Activated CD8-positive, alpha-beta T cell treated with anti-CD3 and anti-CD28 coated beads for 36 hours (primary cell): ENCODE measurements at regions not wholly inside any gene's neighbourhood (a gene's known extent, or its start where the extent isn't known, plus 50 kb on each side); places are given as distances from the start of the nearest gene placed in this dataset.
"Not testable (repeated sequence)": the region's sequence is repeated elsewhere in the genome, so short reads cannot be mapped to it uniquely, and the experiment has no call there.

Source experiments
- ATAC-seq: fragments of 200-7000 bp; cut with Tn5 transposase; one replicate; pipeline ENCODE4 v1.10.0; 2021; ENCODE audit warnings: mild to moderate bottlenecking, moderate library complexity
- CTCF ChIA-PET: fragments of 350-600 bp; sonication (Branson Sonifier 250); formaldehyde crosslinking; loops from one replicate; lab custom pipeline; 2021; ENCODE audit warnings: antibody characterized with exemption; lab: Charles Lee
- POLR2A ChIA-PET: fragments of 350-600 bp; sonication (Branson Sonifier 250); formaldehyde crosslinking; loops from one replicate; lab custom pipeline; 2021; ENCODE audit warnings: antibody characterized with exemption; lab: Charles Lee
- DNase-seq: peaks from one replicate; pipeline ENCODE4 v3.0.0-alpha.2; 2020
- H3K27ac Mint-ChIP-seq: one replicate; pipeline ENCODE4 v1.8.0; 2021; ENCODE audit warnings: mild to moderate bottlenecking, mixed read lengths
- H3K27me3 Mint-ChIP-seq: one replicate; pipeline ENCODE4 v1.8.0; 2021; ENCODE audit warnings: mixed read lengths
- H3K36me3 Mint-ChIP-seq: one replicate; pipeline ENCODE4 v1.8.0; 2021; ENCODE audit warnings: low read depth, mixed read lengths
- H3K4me1 Mint-ChIP-seq: one replicate; pipeline ENCODE4 v1.8.0; 2021; ENCODE audit warnings: low read depth, mixed read lengths
- H3K4me3 Mint-ChIP-seq: one replicate; pipeline ENCODE4 v1.8.0; 2021; ENCODE audit warnings: mild to moderate bottlenecking, moderate library complexity, mixed read lengths
- H3K9me3 Mint-ChIP-seq: one replicate; pipeline ENCODE4 v1.8.0; 2021; ENCODE audit warnings: mixed read lengths
- intact Hi-C: fragments of 100-400 bp; cut with micrococcal nuclease; formaldehyde crosslinking; loops from one replicate; pipeline ENCODE4 v1.10.0; 2022
- TF ChIP-seq, protein P1 (sequence below): fragments of 200-600 bp; IDR thresholded peaks from one replicate; pipeline ENCODE4 v1.8.0; 2022; ENCODE audit warnings: antibody characterized with exemption, mild to moderate bottlenecking

- Mint-ChIP-seq H3K9me3 (no peaks in the 10 kb centered on the region), H3K4me3 (no peak overlapping the region), H3K4me1 (no peaks in the 10 kb centered on the region), H3K27me3 (no peaks in the 10 kb centered on the region), H3K36me3 (no peaks in the 10 kb centered on the region), H3K27ac (no peak overlapping the region)
- no peak for DNase-seq
- CTCF ChIA-PET: no interaction called here
- no peak for ATAC-seq
- POLR2A ChIA-PET: no interaction called here
- TF ChIP-seq, protein P1, sequence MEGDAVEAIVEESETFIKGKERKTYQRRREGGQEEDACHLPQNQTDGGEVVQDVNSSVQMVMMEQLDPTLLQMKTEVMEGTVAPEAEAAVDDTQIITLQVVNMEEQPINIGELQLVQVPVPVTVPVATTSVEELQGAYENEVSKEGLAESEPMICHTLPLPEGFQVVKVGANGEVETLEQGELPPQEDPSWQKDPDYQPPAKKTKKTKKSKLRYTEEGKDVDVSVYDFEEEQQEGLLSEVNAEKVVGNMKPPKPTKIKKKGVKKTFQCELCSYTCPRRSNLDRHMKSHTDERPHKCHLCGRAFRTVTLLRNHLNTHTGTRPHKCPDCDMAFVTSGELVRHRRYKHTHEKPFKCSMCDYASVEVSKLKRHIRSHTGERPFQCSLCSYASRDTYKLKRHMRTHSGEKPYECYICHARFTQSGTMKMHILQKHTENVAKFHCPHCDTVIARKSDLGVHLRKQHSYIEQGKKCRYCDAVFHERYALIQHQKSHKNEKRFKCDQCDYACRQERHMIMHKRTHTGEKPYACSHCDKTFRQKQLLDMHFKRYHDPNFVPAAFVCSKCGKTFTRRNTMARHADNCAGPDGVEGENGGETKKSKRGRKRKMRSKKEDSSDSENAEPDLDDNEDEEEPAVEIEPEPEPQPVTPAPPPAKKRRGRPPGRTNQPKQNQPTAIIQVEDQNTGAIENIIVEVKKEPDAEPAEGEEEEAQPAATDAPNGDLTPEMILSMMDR: no peak
- intact Hi-C loops: no loop called here
Observed at GRCh38 chrX:125492439-125492838, 172.8 kb downstream of the TEX13C start.

GRCh38 chrX:125493004-125493403 is 173.3 kb downstream of the TEX13C start:
- intact Hi-C loops, POLR2A ChIA-PET, H3K27me3 Mint-ChIP-seq, CTCF ChIA-PET, DNase-seq, H3K4me3 Mint-ChIP-seq, H3K27ac Mint-ChIP-seq, H3K36me3 Mint-ChIP-seq, H3K9me3 Mint-ChIP-seq, ATAC-seq, H3K4me1 Mint-ChIP-seq: not testable (repeated sequence)

DNA sequence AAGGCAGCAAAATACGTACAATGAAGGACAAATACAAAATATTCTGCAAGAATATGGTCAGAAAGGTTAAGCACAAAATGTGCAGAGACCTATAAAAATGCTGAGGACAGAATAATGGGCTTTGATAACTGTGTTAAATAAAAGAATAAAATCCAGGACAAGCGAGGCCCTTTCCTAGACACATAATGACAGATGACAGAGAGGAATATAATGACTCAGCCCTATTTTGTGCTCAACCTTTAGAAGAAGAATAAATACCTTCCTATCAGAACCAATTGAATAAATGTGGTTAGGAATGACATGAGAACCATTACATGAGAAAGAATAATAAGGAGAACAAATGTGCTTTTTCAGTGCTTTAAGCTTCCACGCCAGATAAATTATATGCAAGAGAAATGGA is 178.0 kb downstream of the TEX13C start:
- DNase-seq: no peak
- TF ChIP-seq, protein P1: no peak
- ChIA-PET POLR2A (no interaction called here), CTCF (no interaction called here)
- Mint-ChIP-seq H3K4me3 (no peak overlapping the region), H3K27ac (no peak overlapping the region), H3K4me1 (no peaks in the 10 kb centered on the region), H3K9me3 (no peaks in the 10 kb centered on the region), H3K36me3 (no peaks in the 10 kb centered on the region), H3K27me3 (no peaks in the 10 kb centered on the region)
- intact Hi-C loops: no loop called here
- no peak for ATAC-seq

- Mint-ChIP-seq H3K27me3 (no peaks in the 10 kb centered on the region), H3K4me3 (no peak overlapping the region), H3K36me3 (no peaks in the 10 kb centered on the region), H3K4me1 (no peaks in the 10 kb centered on the region), H3K27ac (no peak overlapping the region), H3K9me3 (no peaks in the 10 kb centered on the region)
- intact Hi-C loops: no loop called here
- TF ChIP-seq, protein P1: no peak
- CTCF ChIA-PET: no interaction called here
- POLR2A ChIA-PET: no interaction called here
- DNase-seq (no peak), ATAC-seq (no peak)
Observed at GRCh38 chrX:125503769-125504168, 184.1 kb downstream of the TEX13C start.

GRCh38 chrX:125505207-125505606 is 185.5 kb downstream of the TEX13C start:
- ATAC-seq (no peak), DNase-seq (no peak)
- POLR2A ChIA-PET: no interaction called here
- no peak overlapping the region for H3K27ac Mint-ChIP-seq
- no peak overlapping the region for H3K4me3 Mint-ChIP-seq
- H3K27me3 Mint-ChIP-seq: no peaks in the 10 kb centered on the region
- TF ChIP-seq, protein P1: no peak
- CTCF ChIA-PET: no interaction called here
- no peaks in the 10 kb centered on the region for H3K9me3 Mint-ChIP-seq
- no peaks in the 10 kb centered on the region for H3K4me1 Mint-ChIP-seq
- H3K36me3 Mint-ChIP-seq: no peaks in the 10 kb centered on the region
- intact Hi-C loops: no loop called here

GRCh38 chrX:125507119-125507518 is 187.4 kb downstream of the TEX13C start:
- ATAC-seq (no peak), DNase-seq (no peak)
- CTCF ChIA-PET: no interaction called here
- Mint-ChIP-seq H3K27me3 (no peaks in the 10 kb centered on the region), H3K9me3 (no peaks in the 10 kb centered on the region), H3K4me1 (no peaks in the 10 kb centered on the region), H3K27ac (no peak overlapping the region), H3K36me3 (no peaks in the 10 kb centered on the region), H3K4me3 (no peak overlapping the region)
- POLR2A ChIA-PET: no interaction called here
- TF ChIP-seq, protein P1: no peak
- intact Hi-C loops: no loop called here
